ENCODE measurements at regions not wholly inside any gene's neighbourhood (a gene's known extent, or its start where the extent isn't known, plus 50 kb on each side); places are given as distances from the start of the nearest gene placed in this dataset.

GRCh38 chr1:222014001-222014400, 272.1 kb upstream of the DUSP10 start:
- DNase-seq, result no peak
- Mint-ChIP-seq H3K27ac (no peak overlapping the region), H3K9me3 (peaks cover 3% of the 10 kb centered on the region), H3K27me3 (ENCODE audit: insufficient read depth) (peaks cover 1% of the 10 kb centered on the region), H3K4me1 (peaks cover 30% of the 10 kb centered on the region), H3K36me3 (ENCODE audit: low read depth) (peaks cover 3% of the 10 kb centered on the region), H3K4me3 (no peak overlapping the region)
- Histone ChIP-seq H3K36me3 (ENCODE audit: control insufficient read depth, insufficient read depth, low read length) (no peaks in the 10 kb centered on the region), H3K4me1 (ENCODE audit: control insufficient read depth, insufficient read depth, low read length) (peaks cover 11% of the 10 kb centered on the region), H3K27ac (ENCODE audit: low read depth, low read length) (no peak overlapping the region), H3K9me3 (ENCODE audit: control insufficient read depth, low read length) (peaks cover 15% of the 10 kb centered on the region), H3K9ac (ENCODE audit: extremely low read depth, low read length, poor library complexity, severe bottlenecking) (no peak overlapping the region), H3K4me3 (ENCODE audit: low read length) (no peak overlapping the region), H3K27me3 (ENCODE audit: control insufficient read depth, insufficient read depth, low read length, poor library complexity, severe bottlenecking) (no peaks in the 10 kb centered on the region)
- TF ChIP-seq, protein P1, sequence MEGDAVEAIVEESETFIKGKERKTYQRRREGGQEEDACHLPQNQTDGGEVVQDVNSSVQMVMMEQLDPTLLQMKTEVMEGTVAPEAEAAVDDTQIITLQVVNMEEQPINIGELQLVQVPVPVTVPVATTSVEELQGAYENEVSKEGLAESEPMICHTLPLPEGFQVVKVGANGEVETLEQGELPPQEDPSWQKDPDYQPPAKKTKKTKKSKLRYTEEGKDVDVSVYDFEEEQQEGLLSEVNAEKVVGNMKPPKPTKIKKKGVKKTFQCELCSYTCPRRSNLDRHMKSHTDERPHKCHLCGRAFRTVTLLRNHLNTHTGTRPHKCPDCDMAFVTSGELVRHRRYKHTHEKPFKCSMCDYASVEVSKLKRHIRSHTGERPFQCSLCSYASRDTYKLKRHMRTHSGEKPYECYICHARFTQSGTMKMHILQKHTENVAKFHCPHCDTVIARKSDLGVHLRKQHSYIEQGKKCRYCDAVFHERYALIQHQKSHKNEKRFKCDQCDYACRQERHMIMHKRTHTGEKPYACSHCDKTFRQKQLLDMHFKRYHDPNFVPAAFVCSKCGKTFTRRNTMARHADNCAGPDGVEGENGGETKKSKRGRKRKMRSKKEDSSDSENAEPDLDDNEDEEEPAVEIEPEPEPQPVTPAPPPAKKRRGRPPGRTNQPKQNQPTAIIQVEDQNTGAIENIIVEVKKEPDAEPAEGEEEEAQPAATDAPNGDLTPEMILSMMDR (conservative IDR thresholded peaks at IDR 0.05), result no peak
- WGBS, 2 experiments (ENCODE audit: insufficient coverage in 1 of 2, insufficient read length in 1 of 2), result 86 to 95% methylated on average over 1 to 4 of the region's 4 CpGs

- Histone ChIP-seq H3K9me3 (ENCODE audit: control insufficient read depth, low read length) (peaks cover 15% of the 10 kb centered on the region), H3K9ac (ENCODE audit: extremely low read depth, low read length, poor library complexity, severe bottlenecking) (no peak overlapping the region), H3K27ac (ENCODE audit: low read depth, low read length) (no peak overlapping the region), H3K36me3 (ENCODE audit: control insufficient read depth, insufficient read depth, low read length) (no peaks in the 10 kb centered on the region), H3K27me3 (ENCODE audit: control insufficient read depth, insufficient read depth, low read length, poor library complexity, severe bottlenecking) (no peaks in the 10 kb centered on the region), H3K4me1 (ENCODE audit: control insufficient read depth, insufficient read depth, low read length) (no peaks in the 10 kb centered on the region), H3K4me3 (ENCODE audit: low read length) (no peak overlapping the region)
- H3K27me3 Mint-ChIP-seq (ENCODE audit: insufficient read depth), result peaks cover 1% of the 10 kb centered on the region
- H3K9me3 Mint-ChIP-seq, result peaks cover 3% of the 10 kb centered on the region
- TF ChIP-seq, protein P1 (conservative IDR thresholded peaks at IDR 0.05), result no peak
- no peak overlapping the region for H3K27ac Mint-ChIP-seq
- no peak for DNase-seq
- no peak overlapping the region for H3K4me3 Mint-ChIP-seq
- H3K36me3 Mint-ChIP-seq (ENCODE audit: low read depth), result peaks cover 3% of the 10 kb centered on the region
- peaks cover 18% of the 10 kb centered on the region for H3K4me1 Mint-ChIP-seq
- WGBS, 2 experiments (ENCODE audit: insufficient coverage in 1 of 2, insufficient read length in 1 of 2), result 94% methylated on average over 2 of the region's 2 CpGs; no CpG with 5 or more reads in 1 of the 2 experiments
Observed at GRCh38 chr1:222012816-222013215, 270.9 kb upstream of the DUSP10 start.

DNA sequence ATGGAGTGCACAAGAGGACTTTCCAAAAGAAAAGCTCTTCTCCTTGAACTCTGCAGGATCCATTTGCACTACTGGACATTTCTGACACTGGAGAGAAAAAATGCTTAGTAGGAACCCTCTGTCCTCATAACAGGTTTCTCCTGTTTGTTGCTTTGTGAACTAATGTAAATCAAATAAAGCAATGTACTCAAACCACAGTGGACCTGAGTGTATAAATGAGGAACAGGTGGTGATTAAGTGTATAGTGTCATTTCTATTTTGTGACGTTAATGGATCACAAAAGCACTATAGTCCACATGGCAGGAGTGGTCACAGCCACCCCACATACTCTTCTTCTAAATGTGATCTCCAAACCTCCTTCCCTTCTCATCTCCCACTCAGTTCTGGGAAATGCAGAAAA, 268.4 kb upstream of the DUSP10 start:
- Histone ChIP-seq H3K27ac (ENCODE audit: low read depth, low read length) (no peak overlapping the region), H3K4me3 (ENCODE audit: low read length) (no peak overlapping the region), H3K9me3 (ENCODE audit: control insufficient read depth, low read length) (peaks cover 15% of the 10 kb centered on the region), H3K27me3 (ENCODE audit: control insufficient read depth, insufficient read depth, low read length, poor library complexity, severe bottlenecking) (no peaks in the 10 kb centered on the region), H3K9ac (ENCODE audit: extremely low read depth, low read length, poor library complexity, severe bottlenecking) (no peak overlapping the region), H3K4me1 (ENCODE audit: control insufficient read depth, insufficient read depth, low read length) (no peaks in the 10 kb centered on the region), H3K36me3 (ENCODE audit: control insufficient read depth, insufficient read depth, low read length) (no peaks in the 10 kb centered on the region)
- H3K27me3 Mint-ChIP-seq (ENCODE audit: insufficient read depth), result no peaks in the 10 kb centered on the region
- H3K9me3 Mint-ChIP-seq, result peaks cover 3% of the 10 kb centered on the region
- TF ChIP-seq, protein P1 (conservative IDR thresholded peaks at IDR 0.05), result no peak
- H3K36me3 Mint-ChIP-seq (ENCODE audit: low read depth), result no peaks in the 10 kb centered on the region
- no peak overlapping the region for H3K4me3 Mint-ChIP-seq
- no peak overlapping the region for H3K27ac Mint-ChIP-seq
- peaks cover 17% of the 10 kb centered on the region for H3K4me1 Mint-ChIP-seq
- DNase-seq, result no peak
- 86% methylated on average over 1 of the region's 1 CpG; no CpG with 5 or more reads in 1 of the 2 experiments for WGBS, 2 experiments (ENCODE audit: insufficient coverage in 1 of 2, insufficient read length in 1 of 2)
